GM12873 (cell line): ENCODE measurements at regions not wholly inside any gene's neighbourhood (a gene's known extent, or its start where the extent isn't known, plus 50 kb on each side); places are given as distances from the start of the nearest gene placed in this dataset.

ENCODE experiments used
- CTCF ChIP-seq: IDR thresholded peaks from 2 replicates; pipeline ENCODE4 v1.5.1; 2012; ENCODE audit warnings: low read depth, mild to moderate bottlenecking, moderate library complexity, low read length, control low read depth; ENCODE audit not compliant: insufficient read depth; ENCODE audit errors: missing control alignments

- TF ChIP-seq CTCF: no peak
These were observed 1147.7 kb upstream of the WWC1 start for GRCh38 chr5:167143716-167144115.

GRCh38 chr5:167145841-167146240 is 1145.6 kb upstream of the WWC1 start:
- no peak for TF ChIP-seq CTCF

- TF ChIP-seq CTCF: no peak
These were observed 1143.6 kb upstream of the WWC1 start for GRCh38 chr5:167147879-167148278.

GRCh38 chr5:167150661-167151060 is 1140.8 kb upstream of the WWC1 start:
- no peak for TF ChIP-seq CTCF

GRCh38 chr5:167152561-167152960 is 1138.9 kb upstream of the WWC1 start:
- no peak for TF ChIP-seq CTCF

GRCh38 chr5:167155387-167156005 is 1135.9 kb upstream of the WWC1 start:
- TF ChIP-seq CTCF: no peak

GRCh38 chr5:167156446-167156845 is 1135.0 kb upstream of the WWC1 start:
- TF ChIP-seq CTCF: no peak
